H1 (cell line): ENCODE measurements at regions not wholly inside any gene's neighbourhood (a gene's known extent, or its start where the extent isn't known, plus 50 kb on each side); places are given as distances from the start of the nearest gene placed in this dataset.

Experiments
- EP300 ChIP-seq, 2 experiments: IDR thresholded peaks; 1 replicate in 1 of 2; 2 replicates in 1 of 2; pipeline ENCODE4 v1.6.1; 2011 to 2012; ENCODE audit warnings: low read depth in 2 of 2, low read length in 2 of 2, mild to moderate bottlenecking in 2 of 2, borderline replicate concordance in 1 of 2, inconsistent platforms in 1 of 2, moderate library complexity in 1 of 2
- EZH2 ChIP-seq: fragments of 200-600 bp; sonication (generic); IDR thresholded peaks from 2 replicates; pipeline ENCODE4 v1.7.1; 2012; ENCODE audit warnings: low read depth, mild to moderate bottlenecking, moderate library complexity, low read length, inconsistent platforms; ENCODE audit not compliant: severe bottlenecking
- RAD21 ChIP-seq, 2 experiments: IDR thresholded peaks in 1 of 2; conservative IDR thresholded peaks in 1 of 2; 2 replicates each; pipeline ENCODE4 v1.6.1; 2011; ENCODE audit warnings: low read depth in 2 of 2, low read length in 2 of 2, improper control_type of control experiment in 1 of 2, inconsistent platforms in 1 of 2, mild to moderate bottlenecking in 1 of 2, moderate library complexity in 1 of 2

DNA sequence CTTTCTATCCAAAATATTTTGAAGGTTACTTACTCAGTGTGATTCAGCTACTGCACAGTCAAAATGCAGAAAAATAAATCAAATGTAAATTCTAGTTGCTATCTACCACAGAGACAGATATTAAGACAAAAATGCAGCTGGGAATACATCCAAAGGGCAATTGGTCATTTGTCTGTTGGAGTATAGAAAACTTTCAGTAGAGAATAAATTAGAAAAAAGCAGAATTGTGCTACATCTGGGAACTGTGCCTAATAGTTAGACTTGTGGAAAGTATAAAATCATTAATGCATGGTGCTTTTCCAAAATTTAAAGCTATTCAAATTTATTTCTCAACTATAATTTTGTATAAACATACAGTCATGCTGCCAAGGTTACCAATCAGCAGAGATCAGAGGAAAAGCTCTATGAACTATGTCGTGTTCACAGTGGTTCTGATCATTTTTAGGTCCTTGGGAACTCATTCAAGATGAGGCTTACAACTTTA, 1635.8 kb downstream of the PCDH9 start:
- TF ChIP-seq RAD21 (IDR thresholded peaks at IDR 0.05 in 1 of 2, conservative IDR thresholded peaks at IDR 0.05 in 1 of 2; ENCODE audit: low read depth in 2 of 2, low read length in 2 of 2) = no peak
- TF ChIP-seq EZH2 = no peak
- no peak for TF ChIP-seq EP300 (IDR thresholded peaks at IDR 0.05; ENCODE audit: borderline replicate concordance in 1 of 2, low read depth in 2 of 2, low read length in 2 of 2)
